Ovary (tissue), 3 donors: ENCODE measurements at regions not wholly inside any gene's neighbourhood (a gene's known extent, or its start where the extent isn't known, plus 50 kb on each side); places are given as distances from the start of the nearest gene placed in this dataset.

ENCODE experiments used
- CTCF ChIP-seq, 3 donors: fragments of 450-650 bp in 2 of 3; fragments of 200-600 bp in 1 of 3; IDR thresholded peaks; one replicate each; pipeline versions ENCODE4 v1.5.1 to v1.8.0; 2016 to 2022; ENCODE audit warnings: antibody characterized with exemption in 3 of 3, mild to moderate bottlenecking in 1 of 3
- EP300 ChIP-seq: sonication (generic); formaldehyde crosslinking; IDR thresholded peaks from one replicate; pipeline ENCODE4 v1.6.1; 2017; ENCODE audit warnings: antibody characterized with exemption
- POLR2A ChIP-seq: fragments of 450-650 bp; IDR thresholded peaks from one replicate; pipeline ENCODE4 v1.6.1; 2017; ENCODE audit warnings: antibody characterized with exemption, mild to moderate bottlenecking, moderate library complexity
- donor health status: DM: no; HTN: no; CAD: no.

- TF ChIP-seq CTCF (IDR thresholded peaks at IDR 0.05) (no peak), EP300 (no peak), POLR2A (no peak)
These were observed 91.2 kb upstream of the FAM78B start for GRCh38 chr1:166258017-166258416.
